ENCODE measurements at regions not wholly inside any gene's neighbourhood (a gene's known extent, or its start where the extent isn't known, plus 50 kb on each side); places are given as distances from the start of the nearest gene placed in this dataset.

DNA sequence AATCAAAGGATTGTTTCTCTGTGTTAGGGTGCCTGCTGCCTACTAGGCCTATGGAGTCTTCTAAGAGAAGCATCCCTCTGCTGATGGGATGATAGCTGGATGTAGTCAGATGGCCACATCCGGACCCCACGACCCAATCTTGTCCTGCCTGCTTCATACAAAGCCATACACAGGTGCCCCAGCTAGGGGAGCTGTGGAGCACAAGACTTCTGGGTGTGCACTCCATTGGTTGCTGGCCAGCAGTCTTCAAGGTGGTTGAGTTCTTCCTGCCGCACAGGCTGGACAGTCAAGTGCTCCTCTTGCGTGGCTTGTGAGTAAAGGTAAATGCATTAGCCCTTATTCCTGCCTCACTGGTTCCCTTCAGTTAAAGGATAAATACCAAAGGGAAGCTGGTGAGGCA, 120.2 kb downstream of the TEX36 start:
- H3K36me3 ChIP-seq (replicated peaks) = no peaks in the 10 kb centered on the region
- DNase-seq (ENCODE audit: low spot score in 2 of 2) = peak in 1 of 2 experiments; percentile 10
- no peaks in the 10 kb centered on the region for H3K27me3 ChIP-seq (ENCODE audit: low read depth)
- no peaks in the 10 kb centered on the region for H3K4me1 ChIP-seq
- in situ Hi-C loops (cut with MboI; ENCODE audit: low sequenced_read_pairs) = no loop called here
- H3K9me3 ChIP-seq = no peaks in the 10 kb centered on the region
- H3K4me3 ChIP-seq = no peak overlapping the region

- H3K4me3 ChIP-seq = no peak overlapping the region
- no peak for DNase-seq (ENCODE audit: low spot score in 2 of 2)
- H3K9me3 ChIP-seq = no peaks in the 10 kb centered on the region
- in situ Hi-C loops (cut with MboI; ENCODE audit: low sequenced_read_pairs) = no loop called here
- H3K27me3 ChIP-seq (ENCODE audit: low read depth) = 0 out of 2 replicates have a peak, but pooled peaks cover 5% of the 10 kb centered on the region
- no peaks in the 10 kb centered on the region for H3K36me3 ChIP-seq (replicated peaks)
- no peaks in the 10 kb centered on the region for H3K4me1 ChIP-seq
Measured at GRCh38 chr10:125560947-125561346, 122.0 kb downstream of the TEX36 start.

DNA sequence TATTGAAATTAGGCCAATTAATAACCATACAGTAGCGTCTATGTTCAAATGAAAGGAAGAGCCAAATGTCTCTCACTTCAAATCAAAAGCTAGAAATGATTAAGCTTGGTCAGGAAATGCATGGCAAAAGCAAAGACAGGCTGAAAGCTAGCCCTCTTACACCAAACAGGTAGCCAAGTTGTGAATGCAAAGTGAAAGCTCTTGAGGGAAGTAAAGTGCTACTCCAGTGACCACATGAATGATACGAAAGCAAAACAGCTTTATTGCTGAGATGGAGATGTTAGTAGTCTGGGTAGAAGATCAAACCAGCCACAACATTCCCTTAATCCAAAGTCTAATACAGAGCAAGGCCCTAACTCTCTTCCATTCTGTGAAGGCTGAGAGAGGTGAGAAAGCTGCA, 123.8 kb downstream of the TEX36 start:
- H3K9me3 ChIP-seq = no peaks in the 10 kb centered on the region
- no peaks in the 10 kb centered on the region for H3K36me3 ChIP-seq (replicated peaks)
- no peaks in the 10 kb centered on the region for H3K4me1 ChIP-seq
- H3K27me3 ChIP-seq (ENCODE audit: low read depth) = 0 out of 2 replicates have a peak, but pooled peaks cover 5% of the 10 kb centered on the region
- in situ Hi-C loops (cut with MboI; ENCODE audit: low sequenced_read_pairs) = no loop called here
- H3K4me3 ChIP-seq = no peak overlapping the region
- DNase-seq (ENCODE audit: low spot score in 2 of 2) = no peak

DNA sequence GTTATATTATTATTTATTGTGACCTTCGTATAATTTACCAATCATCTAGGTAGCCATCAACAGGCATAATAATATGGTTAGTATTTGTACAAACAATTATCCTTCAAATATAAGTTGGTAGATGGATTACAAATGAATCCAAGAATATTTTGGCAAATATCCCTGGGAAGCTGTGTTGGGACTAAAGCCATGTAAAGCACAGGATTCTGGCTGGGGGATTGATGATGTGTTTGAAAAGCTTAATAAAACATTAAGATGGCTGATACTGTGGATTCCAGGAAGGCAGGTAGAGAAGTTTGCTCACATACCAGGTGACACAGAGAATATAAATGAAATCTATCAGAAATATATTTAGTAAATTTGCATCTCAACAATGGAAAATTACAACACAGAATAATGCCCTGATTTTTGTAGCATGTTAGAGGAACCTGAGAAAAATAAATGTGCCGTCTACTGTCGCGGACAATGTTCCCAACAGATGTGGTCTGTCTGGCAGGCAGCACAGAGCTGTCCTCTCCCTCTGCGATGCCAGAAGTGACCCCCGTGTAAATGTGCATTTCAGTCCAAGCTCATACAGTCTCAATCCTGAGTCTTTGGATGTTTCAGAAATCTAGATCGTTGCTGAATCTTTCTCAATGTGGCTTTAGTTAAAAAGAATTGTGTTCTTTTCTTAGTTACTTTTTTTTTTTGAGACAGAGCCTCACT, 125.0 kb downstream of the TEX36 start:
- Histone ChIP-seq H3K36me3 (replicated peaks) (no peaks in the 10 kb centered on the region), H3K27me3 (ENCODE audit: low read depth) (0 out of 2 replicates have a peak, but pooled peaks cover 5% of the 10 kb centered on the region), H3K4me3 (no peak overlapping the region), H3K9me3 (no peaks in the 10 kb centered on the region), H3K4me1 (no peaks in the 10 kb centered on the region)
- in situ Hi-C loops (cut with MboI; ENCODE audit: low sequenced_read_pairs) = no loop called here
- no peak for DNase-seq (ENCODE audit: low spot score in 2 of 2)

DNA sequence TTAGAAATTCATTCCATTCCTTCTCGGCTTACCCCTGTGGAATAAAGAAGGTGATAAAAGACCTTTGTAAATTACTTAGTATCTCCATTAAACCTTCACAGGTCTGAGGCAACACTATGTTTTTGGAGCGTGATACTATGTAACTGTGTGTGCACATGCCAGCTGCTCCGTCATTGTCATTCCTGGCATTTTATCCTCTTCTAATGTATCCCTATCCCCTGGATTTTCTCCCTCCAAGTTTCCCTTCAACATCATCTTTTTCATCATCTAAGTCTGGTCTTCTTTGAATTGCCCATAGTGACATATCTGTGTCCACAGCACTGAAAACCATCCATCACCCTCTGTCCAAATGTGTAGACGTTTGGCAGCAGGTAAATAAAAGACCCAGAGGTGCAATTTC, 125.7 kb downstream of the TEX36 start:
- no peaks in the 10 kb centered on the region for H3K36me3 ChIP-seq (replicated peaks)
- no peak overlapping the region for H3K4me3 ChIP-seq
- in situ Hi-C loops (cut with MboI; ENCODE audit: low sequenced_read_pairs) = no loop called here
- no peak for DNase-seq (ENCODE audit: low spot score in 2 of 2)
- H3K9me3 ChIP-seq = no peaks in the 10 kb centered on the region
- 0 out of 2 replicates have a peak, but pooled peaks cover 5% of the 10 kb centered on the region for H3K27me3 ChIP-seq (ENCODE audit: low read depth)
- no peaks in the 10 kb centered on the region for H3K4me1 ChIP-seq

DNA sequence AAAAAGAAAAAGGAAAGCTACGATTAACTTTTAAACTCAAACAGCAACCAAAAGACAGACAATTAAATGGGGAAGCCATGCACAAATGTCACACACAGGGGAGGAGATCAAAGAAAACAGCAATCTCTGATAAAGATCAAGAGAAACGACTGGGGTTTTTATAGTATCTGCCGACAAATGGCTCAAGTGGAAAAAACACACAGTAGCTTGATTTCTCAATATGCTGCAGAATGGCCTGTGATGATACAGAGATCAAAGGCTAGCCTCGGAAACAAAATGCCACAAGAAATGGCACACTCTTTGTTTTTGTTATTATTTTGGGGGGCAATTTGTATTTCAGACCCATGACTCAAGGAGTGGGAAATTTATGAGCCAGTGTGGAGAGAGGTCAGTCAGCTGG, 126.1 kb downstream of the TEX36 start:
- H3K4me3 ChIP-seq = no peak overlapping the region
- DNase-seq (ENCODE audit: low spot score in 2 of 2) = no peak
- H3K9me3 ChIP-seq = no peaks in the 10 kb centered on the region
- in situ Hi-C loops (cut with MboI; ENCODE audit: low sequenced_read_pairs) = no loop called here
- no peaks in the 10 kb centered on the region for H3K36me3 ChIP-seq (replicated peaks)
- no peaks in the 10 kb centered on the region for H3K4me1 ChIP-seq
- 0 out of 2 replicates have a peak, but pooled peaks cover 5% of the 10 kb centered on the region for H3K27me3 ChIP-seq (ENCODE audit: low read depth)

- H3K9me3 ChIP-seq = no peaks in the 10 kb centered on the region
- no peak for DNase-seq (ENCODE audit: low spot score in 2 of 2)
- no peak overlapping the region for H3K4me3 ChIP-seq
- H3K27me3 ChIP-seq (ENCODE audit: low read depth) = 0 out of 2 replicates have a peak, but pooled peaks cover 5% of the 10 kb centered on the region
- H3K36me3 ChIP-seq (replicated peaks) = no peaks in the 10 kb centered on the region
- in situ Hi-C loops (cut with MboI; ENCODE audit: low sequenced_read_pairs) = no loop called here
- no peaks in the 10 kb centered on the region for H3K4me1 ChIP-seq
Measured at GRCh38 chr10:125555743-125556142, 127.2 kb downstream of the TEX36 start.

GRCh38 chr10:125555267-125555666, 127.7 kb downstream of the TEX36 start:
- Histone ChIP-seq H3K9me3 (no peaks in the 10 kb centered on the region), H3K4me1 (no peaks in the 10 kb centered on the region), H3K36me3 (replicated peaks) (no peaks in the 10 kb centered on the region), H3K27me3 (ENCODE audit: low read depth) (0 out of 2 replicates have a peak, but pooled peaks cover 5% of the 10 kb centered on the region), H3K4me3 (no peak overlapping the region)
- in situ Hi-C loops (cut with MboI; ENCODE audit: low sequenced_read_pairs) = no loop called here
- no peak for DNase-seq (ENCODE audit: low spot score in 2 of 2)

DNA sequence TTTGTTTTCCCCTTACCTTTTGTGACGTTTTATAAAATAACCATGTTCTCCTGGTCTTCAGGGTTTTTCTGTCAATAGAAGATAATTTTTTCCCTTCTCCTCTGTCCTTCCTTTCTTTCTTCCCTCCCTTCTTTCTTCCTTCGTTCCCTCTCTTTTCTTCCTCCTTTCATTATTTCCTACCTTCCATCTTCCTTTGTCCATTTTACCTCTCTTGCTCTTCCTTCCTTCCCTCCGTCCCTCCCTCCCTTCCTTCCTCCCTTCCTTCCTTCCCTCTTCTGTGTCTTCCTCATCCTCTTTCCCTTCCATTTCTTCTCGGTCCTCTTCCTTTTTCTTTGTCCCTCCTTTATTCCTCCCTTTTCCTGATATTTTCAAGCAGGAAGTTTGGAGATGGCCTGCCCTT, 128.2 kb downstream of the TEX36 start:
- H3K27me3 ChIP-seq (ENCODE audit: low read depth) = 0 out of 2 replicates have a peak, but pooled peaks cover 5% of the 10 kb centered on the region
- DNase-seq (ENCODE audit: low spot score in 2 of 2) = no peak
- in situ Hi-C loops (cut with MboI; ENCODE audit: low sequenced_read_pairs) = no loop called here
- H3K9me3 ChIP-seq = no peaks in the 10 kb centered on the region
- H3K4me1 ChIP-seq = no peaks in the 10 kb centered on the region
- no peaks in the 10 kb centered on the region for H3K36me3 ChIP-seq (replicated peaks)
- no peak overlapping the region for H3K4me3 ChIP-seq

GRCh38 chr10:125554016-125554703, 128.8 kb downstream of the TEX36 start:
- no peaks in the 10 kb centered on the region for H3K4me1 ChIP-seq
- H3K4me3 ChIP-seq = no peak overlapping the region
- in situ Hi-C loops (cut with MboI; ENCODE audit: low sequenced_read_pairs) = no loop called here
- H3K9me3 ChIP-seq = no peaks in the 10 kb centered on the region
- no peak for DNase-seq (ENCODE audit: low spot score in 2 of 2)
- H3K27me3 ChIP-seq (ENCODE audit: low read depth) = 0 out of 2 replicates have a peak, but pooled peaks cover 5% of the 10 kb centered on the region
- H3K36me3 ChIP-seq (replicated peaks) = no peaks in the 10 kb centered on the region

- no peak for DNase-seq (ENCODE audit: low spot score in 2 of 2)
- H3K4me1 ChIP-seq = no peaks in the 10 kb centered on the region
- H3K9me3 ChIP-seq = no peaks in the 10 kb centered on the region
- no peak overlapping the region for H3K4me3 ChIP-seq
- 0 out of 2 replicates have a peak, but pooled peaks cover 5% of the 10 kb centered on the region for H3K27me3 ChIP-seq (ENCODE audit: low read depth)
- H3K36me3 ChIP-seq (replicated peaks) = no peaks in the 10 kb centered on the region
- in situ Hi-C loops (cut with MboI; ENCODE audit: low sequenced_read_pairs) = no loop called here
Measured at GRCh38 chr10:125553091-125553490, 129.9 kb downstream of the TEX36 start.

- Histone ChIP-seq H3K27me3 (ENCODE audit: low read depth) (no peaks in the 10 kb centered on the region), H3K4me3 (no peak overlapping the region), H3K9me3 (no peaks in the 10 kb centered on the region), H3K4me1 (no peaks in the 10 kb centered on the region), H3K36me3 (replicated peaks) (no peaks in the 10 kb centered on the region)
- no peak for DNase-seq (ENCODE audit: low spot score in 2 of 2)
- in situ Hi-C loops (cut with MboI; ENCODE audit: low sequenced_read_pairs) = no loop called here
Measured at GRCh38 chr10:125551247-125551646, 131.7 kb downstream of the TEX36 start.

- no peaks in the 10 kb centered on the region for H3K9me3 ChIP-seq
- DNase-seq (ENCODE audit: low spot score in 2 of 2) = no peak
- H3K27me3 ChIP-seq (ENCODE audit: low read depth) = no peaks in the 10 kb centered on the region
- in situ Hi-C loops (cut with MboI; ENCODE audit: low sequenced_read_pairs) = no loop called here
- H3K4me3 ChIP-seq = no peak overlapping the region
- no peaks in the 10 kb centered on the region for H3K4me1 ChIP-seq
- H3K36me3 ChIP-seq (replicated peaks) = no peaks in the 10 kb centered on the region
Measured at GRCh38 chr10:125550362-125550761, 132.6 kb downstream of the TEX36 start.

- H3K9me3 ChIP-seq = no peaks in the 10 kb centered on the region
- no peak for DNase-seq (ENCODE audit: low spot score in 2 of 2)
- no peaks in the 10 kb centered on the region for H3K36me3 ChIP-seq (replicated peaks)
- H3K27me3 ChIP-seq (ENCODE audit: low read depth) = no peaks in the 10 kb centered on the region
- H3K4me3 ChIP-seq = no peak overlapping the region
- no peaks in the 10 kb centered on the region for H3K4me1 ChIP-seq
- in situ Hi-C loops (cut with MboI; ENCODE audit: low sequenced_read_pairs) = no loop called here
Measured at GRCh38 chr10:125549653-125550052, 133.3 kb downstream of the TEX36 start.
